Spleen (tissue), 7 donors: ENCODE measurements at regions not wholly inside any gene's neighbourhood (a gene's known extent, or its start where the extent isn't known, plus 50 kb on each side); places are given as distances from the start of the nearest gene placed in this dataset.

ENCODE experiments used
- CTCF ChIP-seq, 11 experiments: fragments of 200-600 bp in 7 of 11; fragments of 450-650 bp in 4 of 11; sonication (generic) in 4 of 11; IDR thresholded peaks in 8 of 11; conservative IDR thresholded peaks in 3 of 11; 1 replicate in 7 of 11; 2 replicates in 4 of 11; pipeline versions ENCODE4 v1.4.0 to v1.8.0; 2016 to 2021; ENCODE audit warnings: antibody characterized with exemption in 11 of 11, inconsistent platforms in 4 of 11, mild to moderate bottlenecking in 1 of 11
- POLR2AphosphoS5 ChIP-seq, 3 donors: sonication (generic); formaldehyde crosslinking; IDR thresholded peaks; one replicate each; pipeline ENCODE4 v1.5.1; 2017; ENCODE audit warnings: antibody characterized with exemption in 3 of 3
- donor health status: DM: no; HTN: no; CAD: no; lungs with moderate emphysema.
- donor health status: DM: no; HTN: no; CAD: no.
- donor health status: DM: no; HTN: no; CAD: no.

GRCh38 chrX:5388087-5388486, 840.6 kb downstream of the NLGN4X start:
- TF ChIP-seq POLR2AphosphoS5 (IDR thresholded peaks at IDR 0.05) (no peak), CTCF (IDR thresholded peaks at IDR 0.05 in 8 of 11, conservative IDR thresholded peaks at IDR 0.05 in 3 of 11) (no peak)
